Heart left ventricle (tissue), 16 donors: ENCODE measurements at regions not wholly inside any gene's neighbourhood (a gene's known extent, or its start where the extent isn't known, plus 50 kb on each side); places are given as distances from the start of the nearest gene placed in this dataset.

Experiments used
- ATAC-seq, 4 donors: fragments of 200-7000 bp; cut with Tn5 transposase; one replicate each; pipeline ENCODE4 v1.9.1; 2020 to 2022; ENCODE audit warnings: moderate library complexity in 4 of 4, mild to moderate bottlenecking in 3 of 4, moderate number of reproducible peaks in 1 of 4
- DNase-seq, 5 donors: peaks; one replicate each; pipeline ENCODE4 v3.0.0-alpha.2; 2020
- H3K27ac ChIP-seq, 12 donors: fragments of 200-600 bp; sonication (generic) in 4 of 12; one replicate each; pipeline versions ENCODE4 v1.5.0 to v1.8.0; 2016 to 2022; ENCODE audit warnings: mild to moderate bottlenecking in 2 of 12
- H3K27me3 ChIP-seq, 9 donors: fragments of 200-600 bp; sonication (generic) in 2 of 9; one replicate each; pipeline versions ENCODE4 v1.5.1 to v1.8.0; 2016 to 2022; ENCODE audit warnings: mild to moderate bottlenecking in 3 of 9
- H3K36me3 ChIP-seq, 9 donors: fragments of 200-600 bp; sonication (generic) in 2 of 9; one replicate each; pipeline versions ENCODE4 v1.5.0 to v1.8.0; 2018 to 2022; ENCODE audit warnings: mild to moderate bottlenecking in 2 of 9
- H3K4me1 ChIP-seq, 12 donors: fragments of 200-600 bp; sonication (generic) in 4 of 12; one replicate each; pipeline versions ENCODE4 v1.5.0 to v1.8.0; 2016 to 2022; ENCODE audit warnings: mild to moderate bottlenecking in 3 of 12
- H3K4me3 ChIP-seq, 12 donors: fragments of 200-600 bp; sonication (generic) in 4 of 12; one replicate each; pipeline versions ENCODE4 v1.5.0 to v1.8.0; 2017 to 2022; ENCODE audit warnings: mild to moderate bottlenecking in 9 of 12, moderate library complexity in 4 of 12
- H3K9me3 ChIP-seq, 12 donors: fragments of 200-600 bp; sonication (generic) in 4 of 12; one replicate each; pipeline versions ENCODE4 v1.5.0 to v1.8.0; 2016 to 2022; ENCODE audit warnings: mild to moderate bottlenecking in 1 of 12
- POLR2A ChIP-seq, 2 donors: fragments of 450-650 bp; IDR thresholded peaks; one replicate each; pipeline ENCODE4 v1.6.1; 2017; ENCODE audit warnings: antibody characterized with exemption in 2 of 2, mild to moderate bottlenecking in 2 of 2, moderate library complexity in 2 of 2
- WGBS, 4 donors: extraction: QIAGEN DNeasy Blood & Tissue Kit in 2 of 4; methylation state at CpG; one replicate each; pipeline versions ENCODE4 v1.1.5 to v1.1.7; 2013 to 2018; 5-methylcytosine and 5-hydroxymethylcytosine counted together
- intact Hi-C, 10 donors: fragments of 100-400 bp; cut with DNase I; formaldehyde crosslinking; loops; one replicate each; pipeline versions ENCODE4 v1.11.1 to v1.14.2; 2022
- TF ChIP-seq, protein P1 (sequence below), 12 donors: fragments of 200-600 bp; sonication (generic) in 4 of 12; IDR thresholded peaks; one replicate each; pipeline versions ENCODE4 v1.5.0 to v1.8.0; 2018 to 2022; ENCODE audit warnings: antibody characterized with exemption in 12 of 12, mild to moderate bottlenecking in 5 of 12
- donor health status: ischemic (EF 13 %, LVEDD 7.1; RV severe dilation, severe dysfunction).
- donor health status: healthy with polysubstance abuse.
- donor health status: DM: no; HTN: yes; CAD: no.
- donor health status: DM: no; HTN: no; CAD: no.
- donor health status: ischemic (EF 25% LVEDD 6.9; RV normal size, moderate dysfunction).
- donor health status: ischemic (EF 25% LVEDD 5.7; RV mildly dilated, moderate dysfunction).
- donor health status: healthy.
- donor health status: DM: yes; HTN: yes; CAD: no.
- donor health status: ischemic (EF 35%, LVEDD 5.7; RV mildly dilated, moderate dysfunction).
- donor health status: nonischemic (EF 11% LVEDD 7.7; RV severe dilation, severe dysfunction).
- donor health status: DM: yes; HTN: yes; CAD: no.
- donor health status: PGD.
- donor health status: ischemic (EF 29% LVEDD 5.4; RV normal size, mild dysfunction).
- donor health status: nonischemic (EF 23%, LVEDD 6.1; RV moderate dilation, normal function).

DNA sequence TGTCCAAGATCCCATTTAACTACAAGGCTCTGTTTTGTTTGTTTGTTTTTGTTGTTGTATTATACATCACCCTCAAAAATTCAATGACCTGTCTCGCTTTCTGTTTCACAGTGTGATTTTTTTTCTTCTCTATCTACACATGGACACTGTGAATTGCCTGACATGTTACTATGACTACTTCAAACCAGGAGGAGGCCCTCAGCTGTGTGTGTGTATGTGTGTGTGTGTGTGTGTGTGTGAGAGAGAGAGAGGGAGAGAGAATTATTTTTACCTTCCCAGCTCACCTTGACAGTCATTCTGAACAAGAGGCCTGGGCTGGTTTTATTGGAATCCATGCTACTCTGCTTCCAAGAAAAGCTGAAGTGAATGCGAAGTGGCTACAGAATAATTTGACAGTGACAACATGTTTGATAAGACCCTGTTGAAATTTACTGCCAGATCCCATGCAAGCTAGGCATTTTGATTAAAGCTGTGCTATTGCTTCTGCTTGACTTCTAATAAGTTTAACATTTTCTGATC lies 841.4 kb downstream of the NSUN3 start:
- Histone ChIP-seq H3K9me3 (no peaks in the 10 kb centered on the region), H3K36me3 (no peaks in the 10 kb centered on the region), H3K4me3 (no peak overlapping the region), H3K27ac (no peak overlapping the region), H3K27me3 (no peaks in the 10 kb centered on the region), H3K4me1 (peaks cover 0 to 5% (median 0%) of the 10 kb centered on the region in 12 donors)
- no peak for DNase-seq
- ATAC-seq: no peak
- 34 to 51% (median 48%) methylated on average over 2 of the region's 2 CpGs for WGBS, 4 donors
- intact Hi-C loops: no loop called here
- TF ChIP-seq, protein P1, sequence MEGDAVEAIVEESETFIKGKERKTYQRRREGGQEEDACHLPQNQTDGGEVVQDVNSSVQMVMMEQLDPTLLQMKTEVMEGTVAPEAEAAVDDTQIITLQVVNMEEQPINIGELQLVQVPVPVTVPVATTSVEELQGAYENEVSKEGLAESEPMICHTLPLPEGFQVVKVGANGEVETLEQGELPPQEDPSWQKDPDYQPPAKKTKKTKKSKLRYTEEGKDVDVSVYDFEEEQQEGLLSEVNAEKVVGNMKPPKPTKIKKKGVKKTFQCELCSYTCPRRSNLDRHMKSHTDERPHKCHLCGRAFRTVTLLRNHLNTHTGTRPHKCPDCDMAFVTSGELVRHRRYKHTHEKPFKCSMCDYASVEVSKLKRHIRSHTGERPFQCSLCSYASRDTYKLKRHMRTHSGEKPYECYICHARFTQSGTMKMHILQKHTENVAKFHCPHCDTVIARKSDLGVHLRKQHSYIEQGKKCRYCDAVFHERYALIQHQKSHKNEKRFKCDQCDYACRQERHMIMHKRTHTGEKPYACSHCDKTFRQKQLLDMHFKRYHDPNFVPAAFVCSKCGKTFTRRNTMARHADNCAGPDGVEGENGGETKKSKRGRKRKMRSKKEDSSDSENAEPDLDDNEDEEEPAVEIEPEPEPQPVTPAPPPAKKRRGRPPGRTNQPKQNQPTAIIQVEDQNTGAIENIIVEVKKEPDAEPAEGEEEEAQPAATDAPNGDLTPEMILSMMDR (IDR thresholded peaks at IDR 0.05): no peak
- TF ChIP-seq POLR2A (IDR thresholded peaks at IDR 0.05): no peak

DNA sequence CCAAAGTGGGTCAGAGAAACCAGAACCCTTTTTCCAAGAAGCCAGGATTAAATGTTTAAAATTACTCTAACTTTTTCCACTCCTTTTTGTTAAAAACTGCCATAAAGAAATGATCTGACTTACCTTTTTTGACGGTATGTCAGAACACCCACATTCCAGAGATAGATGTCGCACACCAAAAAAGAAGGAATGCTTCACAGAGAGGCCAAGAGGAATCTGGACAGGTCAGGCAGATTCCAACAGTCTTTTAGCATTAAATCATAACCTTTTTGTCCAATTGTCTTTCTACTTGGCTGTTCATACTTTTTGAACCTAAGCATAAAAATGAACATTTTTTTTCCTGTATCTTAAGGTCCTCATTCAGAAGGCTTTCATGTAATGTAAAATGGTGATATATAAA lies 846.9 kb downstream of the NSUN3 start:
- ATAC-seq (no peak), DNase-seq (no peak)
- Histone ChIP-seq H3K27me3 (no peaks in the 10 kb centered on the region), H3K4me3 (no peak overlapping the region), H3K4me1 (no peaks in the 10 kb centered on the region), H3K9me3 (no peaks in the 10 kb centered on the region), H3K36me3 (no peaks in the 10 kb centered on the region), H3K27ac (no peak overlapping the region)
- intact Hi-C loops: no loop called here
- TF ChIP-seq, protein P1 (IDR thresholded peaks at IDR 0.05): no peak
- no peak for TF ChIP-seq POLR2A (IDR thresholded peaks at IDR 0.05)
- 60 to 75% (median 69%) methylated on average over 2 of the region's 2 CpGs for WGBS, 4 donors

DNA sequence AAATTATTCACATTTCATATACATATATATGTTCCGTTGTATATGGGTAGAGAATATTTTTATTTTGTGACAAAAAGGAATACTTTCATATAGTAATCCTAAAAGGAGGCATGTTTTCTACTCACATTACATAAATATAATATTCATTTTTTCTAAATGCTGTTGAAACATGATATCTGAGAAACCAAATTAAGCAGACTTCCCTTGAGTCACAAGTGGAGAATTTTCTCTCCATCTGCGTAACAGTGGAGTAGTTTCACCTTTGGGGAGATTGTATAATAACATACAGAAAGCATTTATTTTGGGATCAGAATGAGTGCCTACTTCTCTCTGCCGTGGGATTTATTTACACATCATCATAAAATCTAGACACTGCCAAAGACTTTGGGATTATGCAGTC lies 849.8 kb downstream of the NSUN3 start:
- no peak for TF ChIP-seq POLR2A (IDR thresholded peaks at IDR 0.05)
- TF ChIP-seq, protein P1 (IDR thresholded peaks at IDR 0.05): no peak
- ATAC-seq: no peak
- H3K27ac ChIP-seq: no peak overlapping the region
- 75 to 81% (median 80%) methylated on average over 3 of the region's 3 CpGs for WGBS, 4 donors
- H3K9me3 ChIP-seq: no peaks in the 10 kb centered on the region
- no peak overlapping the region for H3K4me3 ChIP-seq
- no peaks in the 10 kb centered on the region for H3K36me3 ChIP-seq
- no peaks in the 10 kb centered on the region for H3K4me1 ChIP-seq
- H3K27me3 ChIP-seq: no peaks in the 10 kb centered on the region
- intact Hi-C loops: no loop called here
- DNase-seq: no peak

DNA sequence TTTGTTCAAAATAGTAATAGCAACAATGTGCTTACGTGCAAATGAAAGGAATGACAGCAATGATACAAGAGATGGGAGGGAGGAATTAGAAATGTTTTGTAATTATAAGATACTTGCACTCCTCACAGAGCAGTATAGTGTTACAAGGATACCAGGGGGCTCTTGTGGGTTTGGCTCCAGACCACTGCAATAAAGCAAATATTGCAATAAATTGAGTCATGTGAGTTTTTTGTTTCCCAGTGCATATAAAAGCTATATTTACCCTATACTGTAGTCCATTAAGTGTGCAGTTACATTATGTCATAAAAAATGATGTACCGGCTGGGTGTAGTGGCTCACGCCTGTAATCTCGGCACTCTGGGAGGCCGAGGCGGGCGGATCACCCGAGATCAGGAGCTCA lies 864.3 kb downstream of the NSUN3 start:
- intact Hi-C loops: no loop called here
- TF ChIP-seq, protein P1 (IDR thresholded peaks at IDR 0.05): no peak
- no peak for TF ChIP-seq POLR2A (IDR thresholded peaks at IDR 0.05)
- WGBS, 4 donors: 84 to 90% (median 86%) methylated on average over 8 of the region's 8 CpGs
- Histone ChIP-seq H3K36me3 (no peaks in the 10 kb centered on the region), H3K9me3 (no peaks in the 10 kb centered on the region), H3K4me3 (no peak overlapping the region), H3K4me1 (no peaks in the 10 kb centered on the region), H3K27me3 (no peaks in the 10 kb centered on the region), H3K27ac (no peak overlapping the region)
- DNase-seq (no peak), ATAC-seq (no peak)
